ENCODE measurements at regions not wholly inside any gene's neighbourhood (a gene's known extent, or its start where the extent isn't known, plus 50 kb on each side); places are given as distances from the start of the nearest gene placed in this dataset.

DNA sequence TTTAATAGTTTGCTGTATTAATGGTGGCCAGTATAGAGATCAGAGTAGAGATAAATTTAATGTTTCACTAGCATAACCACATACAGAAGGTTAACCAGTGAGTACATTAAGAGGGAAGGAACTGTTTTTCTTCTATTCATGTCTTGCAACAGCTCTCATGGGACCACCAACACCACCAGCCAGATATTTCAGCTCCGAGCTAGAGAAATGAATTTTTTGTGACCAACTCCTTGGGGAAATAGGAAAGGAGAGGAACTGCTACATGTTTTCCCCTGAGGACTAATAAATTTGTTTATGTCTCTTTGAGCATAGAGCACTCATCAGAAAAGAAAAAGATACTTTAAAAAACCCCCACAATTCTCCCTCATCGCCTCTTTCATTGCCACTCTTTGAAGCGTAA, 247.5 kb downstream of the MBNL1 start:
- TF ChIP-seq, protein P1, sequence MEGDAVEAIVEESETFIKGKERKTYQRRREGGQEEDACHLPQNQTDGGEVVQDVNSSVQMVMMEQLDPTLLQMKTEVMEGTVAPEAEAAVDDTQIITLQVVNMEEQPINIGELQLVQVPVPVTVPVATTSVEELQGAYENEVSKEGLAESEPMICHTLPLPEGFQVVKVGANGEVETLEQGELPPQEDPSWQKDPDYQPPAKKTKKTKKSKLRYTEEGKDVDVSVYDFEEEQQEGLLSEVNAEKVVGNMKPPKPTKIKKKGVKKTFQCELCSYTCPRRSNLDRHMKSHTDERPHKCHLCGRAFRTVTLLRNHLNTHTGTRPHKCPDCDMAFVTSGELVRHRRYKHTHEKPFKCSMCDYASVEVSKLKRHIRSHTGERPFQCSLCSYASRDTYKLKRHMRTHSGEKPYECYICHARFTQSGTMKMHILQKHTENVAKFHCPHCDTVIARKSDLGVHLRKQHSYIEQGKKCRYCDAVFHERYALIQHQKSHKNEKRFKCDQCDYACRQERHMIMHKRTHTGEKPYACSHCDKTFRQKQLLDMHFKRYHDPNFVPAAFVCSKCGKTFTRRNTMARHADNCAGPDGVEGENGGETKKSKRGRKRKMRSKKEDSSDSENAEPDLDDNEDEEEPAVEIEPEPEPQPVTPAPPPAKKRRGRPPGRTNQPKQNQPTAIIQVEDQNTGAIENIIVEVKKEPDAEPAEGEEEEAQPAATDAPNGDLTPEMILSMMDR (IDR thresholded peaks at IDR 0.05): no peak
- DNase-seq: no peak
- no peak overlapping the region for H3K27ac ChIP-seq
- intact Hi-C loops (cut with DNase I; ENCODE audit: low total_unique reads): no loop called here
- H3K4me1 ChIP-seq: no peaks in the 10 kb centered on the region
- no peak overlapping the region for H3K4me3 ChIP-seq
- H3K36me3 ChIP-seq: no peaks in the 10 kb centered on the region
- H3K9me3 ChIP-seq: no peaks in the 10 kb centered on the region
- no peaks in the 10 kb centered on the region for H3K27me3 ChIP-seq

DNA sequence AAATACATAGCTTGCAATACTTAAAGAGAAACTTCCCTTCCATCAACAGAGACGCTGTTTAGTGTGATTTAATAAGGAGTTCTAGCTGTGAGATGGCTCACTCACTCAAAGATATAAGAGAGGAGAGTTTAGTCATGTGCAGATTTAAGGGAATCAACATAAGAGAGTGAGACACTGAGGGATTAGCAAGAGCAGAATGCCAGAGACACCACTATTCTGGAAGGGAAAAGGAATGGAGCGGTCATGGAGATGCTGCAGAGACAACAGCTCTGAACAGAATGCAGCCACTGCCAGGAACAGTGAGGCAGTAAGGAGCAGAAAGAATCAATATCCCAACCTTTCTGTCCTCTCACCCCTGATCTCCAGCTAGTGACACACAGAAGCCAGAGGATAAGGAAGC, 248.8 kb downstream of the MBNL1 start:
- Histone ChIP-seq H3K36me3 (no peaks in the 10 kb centered on the region), H3K4me1 (no peaks in the 10 kb centered on the region), H3K4me3 (no peak overlapping the region), H3K27me3 (no peaks in the 10 kb centered on the region), H3K9me3 (no peaks in the 10 kb centered on the region), H3K27ac (no peak overlapping the region)
- TF ChIP-seq, protein P1 (IDR thresholded peaks at IDR 0.05): no peak
- intact Hi-C loops (cut with DNase I; ENCODE audit: low total_unique reads): no loop called here
- no peak for DNase-seq

DNA sequence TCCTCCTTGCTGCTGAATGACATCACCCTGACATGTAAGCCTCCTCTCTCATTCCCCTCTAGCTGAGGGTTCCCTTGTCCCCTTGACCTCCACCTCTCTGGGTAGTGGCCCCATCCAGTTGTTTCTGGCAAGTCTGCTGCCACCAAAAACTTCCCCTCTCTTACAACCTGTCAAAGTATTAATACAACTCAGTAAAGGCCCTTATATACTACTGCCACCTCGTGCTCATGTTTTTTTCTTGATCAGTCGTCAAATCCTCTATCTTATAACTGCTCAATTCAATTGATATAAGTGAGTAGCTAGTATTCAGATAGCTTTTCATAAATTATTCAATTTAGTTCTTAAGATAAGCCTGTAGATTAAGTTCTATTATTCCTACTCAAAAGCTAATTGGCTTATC, 249.6 kb downstream of the MBNL1 start:
- Histone ChIP-seq H3K9me3 (no peaks in the 10 kb centered on the region), H3K27ac (no peak overlapping the region), H3K36me3 (no peaks in the 10 kb centered on the region), H3K4me1 (no peaks in the 10 kb centered on the region), H3K4me3 (no peak overlapping the region), H3K27me3 (no peaks in the 10 kb centered on the region)
- TF ChIP-seq, protein P1 (IDR thresholded peaks at IDR 0.05): no peak
- no peak for DNase-seq
- intact Hi-C loops (cut with DNase I; ENCODE audit: low total_unique reads): no loop called here

DNA sequence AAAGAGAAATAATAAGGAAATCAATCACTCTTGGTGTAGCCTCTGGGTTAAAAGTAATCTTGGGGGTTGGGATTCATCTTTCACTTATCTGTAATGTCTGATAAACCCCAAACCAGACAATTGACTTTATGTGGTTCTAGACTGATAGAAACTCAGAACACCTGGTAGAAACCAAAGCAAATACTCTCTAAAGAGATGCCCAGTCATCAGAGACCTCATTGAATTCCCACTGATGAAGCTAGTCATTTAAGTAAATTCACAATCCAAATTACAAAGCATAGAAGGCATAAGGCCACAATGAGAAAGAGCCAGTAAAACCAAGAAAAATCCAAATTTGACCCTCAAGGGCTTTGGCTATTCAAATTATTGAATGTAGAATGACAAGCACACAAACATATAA, 250.6 kb downstream of the MBNL1 start:
- H3K36me3 ChIP-seq: no peaks in the 10 kb centered on the region
- H3K4me1 ChIP-seq: peaks cover 0 to 3% (median 0%) of the 10 kb centered on the region in 4 donors
- H3K9me3 ChIP-seq: no peaks in the 10 kb centered on the region
- intact Hi-C loops (cut with DNase I; ENCODE audit: low total_unique reads): no loop called here
- no peak overlapping the region for H3K4me3 ChIP-seq
- no peak for DNase-seq
- H3K27me3 ChIP-seq: no peaks in the 10 kb centered on the region
- TF ChIP-seq, protein P1 (IDR thresholded peaks at IDR 0.05): no peak
- no peak overlapping the region for H3K27ac ChIP-seq

DNA sequence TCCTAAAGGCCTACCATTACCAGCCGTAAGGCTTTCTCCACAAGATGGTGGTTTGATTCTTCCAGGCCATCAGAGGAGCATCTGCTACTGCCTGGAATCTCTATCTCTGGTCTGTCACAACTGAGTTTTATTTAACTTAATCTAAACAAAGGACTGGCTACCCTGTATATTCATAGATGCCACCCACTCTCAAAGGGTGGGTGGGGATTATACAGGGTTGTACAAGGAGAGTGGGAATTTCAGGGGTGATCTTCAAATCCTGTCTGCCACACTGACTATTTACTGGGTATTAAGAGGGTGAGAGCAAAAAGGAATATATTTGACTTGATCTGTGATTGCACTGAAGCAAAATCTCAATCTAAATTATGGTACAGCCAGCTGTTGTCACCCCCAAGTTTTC, 253.3 kb downstream of the MBNL1 start:
- H3K36me3 ChIP-seq: no peaks in the 10 kb centered on the region
- no peaks in the 10 kb centered on the region for H3K27me3 ChIP-seq
- H3K4me3 ChIP-seq: no peak overlapping the region
- TF ChIP-seq, protein P1 (IDR thresholded peaks at IDR 0.05): no peak
- H3K9me3 ChIP-seq: no peaks in the 10 kb centered on the region
- no peak for DNase-seq
- H3K27ac ChIP-seq: no peak overlapping the region
- intact Hi-C loops (cut with DNase I; ENCODE audit: low total_unique reads): loop anchor here (10.0 kb wide), 2 partner anchors 47 to 457 kb away; no protein-coding TSS in a partner anchor
- peaks cover 0 to 4% (median 0%) of the 10 kb centered on the region in 4 donors for H3K4me1 ChIP-seq
